Omental fat pad (tissue), 3 donors: ENCODE measurements at regions not wholly inside any gene's neighbourhood (a gene's known extent, or its start where the extent isn't known, plus 50 kb on each side); places are given as distances from the start of the nearest gene placed in this dataset.
"Not testable (repeated sequence)": the region's sequence is repeated elsewhere in the genome, so short reads cannot be mapped to it uniquely, and the experiment has no call there.

Experiments used
- ATAC-seq: fragments of 150-250 bp; one replicate; pipeline ENCODE4 v1.9.1; 2016; ENCODE audit warnings: mild to moderate bottlenecking, moderate library complexity; ENCODE audit not compliant: low FRiP score
- DNase-seq: peaks from one replicate; pipeline ENCODE4 v3.0.0-alpha.2; 2019; ENCODE audit warnings: low spot score
- CTCF ChIP-seq, 3 donors: fragments of 450-650 bp; IDR thresholded peaks; one replicate each; pipeline ENCODE4 v1.5.1; 2016 to 2017; ENCODE audit warnings: antibody characterized with exemption in 3 of 3, mild to moderate bottlenecking in 3 of 3, moderate library complexity in 2 of 3

DNA sequence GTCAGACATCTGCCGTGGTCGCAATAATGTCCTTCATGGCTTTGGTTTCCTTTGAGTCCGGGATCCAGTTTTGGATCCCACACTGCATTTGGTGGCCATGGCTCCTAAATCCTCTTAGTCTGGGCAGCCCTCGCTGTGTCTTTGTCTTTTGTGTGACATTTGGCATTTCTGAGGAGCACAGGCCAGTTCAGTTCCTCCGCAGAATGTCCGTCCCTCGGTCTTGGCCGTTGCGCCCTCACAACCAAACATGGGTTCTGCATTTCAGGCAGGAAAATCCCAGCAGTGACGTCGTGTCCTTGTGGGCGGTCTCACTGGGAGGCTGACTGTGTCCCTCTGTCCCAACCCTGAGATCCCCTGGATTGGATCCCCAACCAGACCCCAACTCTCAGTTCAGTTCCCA lies 172.9 kb upstream of the PPP1R26 start:
- DNase-seq (no peak), ATAC-seq (no peak)
- no peak for TF ChIP-seq CTCF (IDR thresholded peaks at IDR 0.05)

DNA sequence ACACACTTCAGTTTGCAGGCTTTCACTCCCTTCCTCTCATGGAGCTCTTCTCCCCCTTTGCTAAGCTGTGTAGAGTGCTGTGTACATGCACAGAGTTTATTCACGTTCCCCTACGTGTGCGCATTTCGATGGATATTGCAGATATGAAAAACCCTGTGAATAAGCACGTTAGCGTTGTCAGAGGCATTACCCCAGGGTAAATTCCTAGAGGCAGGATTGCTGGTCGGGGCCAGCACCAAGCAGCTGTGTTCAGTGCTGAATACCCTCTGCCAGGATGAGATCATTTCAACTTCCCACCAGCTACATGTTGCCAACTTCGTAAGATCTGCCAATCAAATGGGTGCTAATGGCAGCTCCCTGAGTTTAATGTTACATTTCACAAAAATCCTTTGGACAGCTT lies 172.3 kb upstream of the PPP1R26 start:
- DNase-seq: no peak
- no peak for ATAC-seq
- TF ChIP-seq CTCF (IDR thresholded peaks at IDR 0.05): no peak

DNA sequence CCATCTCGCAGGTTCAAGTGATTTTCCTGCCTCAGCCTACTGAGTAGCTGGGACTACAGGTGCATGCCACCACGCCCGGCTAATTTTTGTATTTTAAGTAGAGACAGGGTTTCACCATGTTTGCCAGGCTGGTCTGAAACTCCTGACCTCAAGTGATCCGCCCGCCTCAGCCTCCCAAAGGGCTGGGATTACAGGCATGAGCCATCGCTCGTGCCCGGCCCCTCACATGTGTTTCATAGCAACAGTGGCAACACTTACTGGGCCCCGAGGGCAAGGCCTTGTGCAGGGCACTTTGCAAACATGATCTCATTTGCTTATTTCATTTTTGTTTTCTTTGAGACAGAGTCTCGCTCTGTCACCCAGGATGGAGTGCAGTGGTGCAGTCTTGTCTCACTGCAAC lies 171.7 kb upstream of the PPP1R26 start:
- not testable (repeated sequence) for DNase-seq, ATAC-seq

- no peak for ATAC-seq
- no peak for DNase-seq
- no peak for TF ChIP-seq CTCF (IDR thresholded peaks at IDR 0.05)
Observed at GRCh38 chr9:135308821-135309762, 170.5 kb upstream of the PPP1R26 start.

- no peak for ATAC-seq
- TF ChIP-seq CTCF (IDR thresholded peaks at IDR 0.05): no peak
- no peak for DNase-seq
Observed at GRCh38 chr9:135309763-135310125, 169.8 kb upstream of the PPP1R26 start.

DNA sequence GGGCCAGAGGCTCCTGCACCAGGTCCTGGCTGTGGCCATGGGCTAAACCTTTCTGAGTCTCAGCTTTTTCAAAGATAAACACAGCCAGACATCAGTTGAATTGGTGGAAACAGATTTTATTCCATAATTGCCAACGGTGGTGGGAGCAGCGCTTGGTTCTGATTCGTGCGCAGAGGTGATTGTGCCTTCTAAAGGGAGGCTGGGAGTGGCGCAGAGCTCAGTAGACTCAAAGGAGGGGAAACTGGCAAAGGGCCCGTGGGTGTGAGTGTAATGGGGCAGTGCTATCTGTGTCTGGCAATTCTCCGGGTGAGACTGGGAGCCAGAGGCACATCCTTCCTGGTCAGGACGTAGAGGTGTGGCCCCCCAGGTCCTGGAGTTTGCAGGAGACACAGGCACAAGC lies 169.4 kb upstream of the PPP1R26 start:
- no peak for TF ChIP-seq CTCF (IDR thresholded peaks at IDR 0.05)
- DNase-seq (no peak), ATAC-seq (no peak)

DNA sequence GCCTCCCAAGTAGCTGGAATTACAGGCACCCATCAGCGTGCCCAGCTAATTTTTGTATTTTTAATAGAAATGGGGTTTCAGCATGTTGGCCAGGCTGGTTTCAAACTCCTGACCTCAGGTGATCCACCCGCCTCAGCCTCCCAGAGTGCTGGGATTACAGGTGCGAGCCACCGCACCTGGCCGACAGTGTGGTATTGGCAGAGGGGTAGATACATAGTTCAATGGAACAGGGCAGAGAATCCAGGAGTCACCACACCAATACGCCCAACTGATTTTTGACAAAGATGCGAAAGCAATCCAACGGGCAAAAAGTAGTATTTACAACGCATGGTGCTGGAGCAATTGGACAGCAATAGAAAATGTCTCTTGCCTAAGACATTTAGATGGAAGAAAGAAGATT lies 164.0 kb upstream of the PPP1R26 start:
- DNase-seq (no peak), ATAC-seq (no peak)
- TF ChIP-seq CTCF (IDR thresholded peaks at IDR 0.05): no peak
